Neural cell (in vitro differentiated cells): ENCODE measurements at regions not wholly inside any gene's neighbourhood (a gene's known extent, or its start where the extent isn't known, plus 50 kb on each side); places are given as distances from the start of the nearest gene placed in this dataset.

Source experiments
- H2AFZ ChIP-seq: fragments of 200-600, 300-800 bp; sonication (generic), shearing (Covaris generic); 2 replicates; pipeline ENCODE4 v1.6.0; 2014; ENCODE audit warnings: low read depth, mild to moderate bottlenecking, antibody characterized with exemption, low read length, moderate library complexity
- H3F3A ChIP-seq: fragments of 200-600 bp; shearing (Covaris generic); 2 replicates; pipeline ENCODE4 v1.6.1; 2016; ENCODE audit warnings: mild to moderate bottlenecking, moderate library complexity, mixed read lengths, antibody characterized with exemption, low read length; ENCODE audit not compliant: insufficient read depth, poor library complexity, severe bottlenecking
- H3K27ac ChIP-seq: fragments of 200-600, 300-800 bp; sonication (generic), shearing (Covaris generic); 2 replicates; pipeline ENCODE4 v1.5.1; 2014; ENCODE audit warnings: mild to moderate bottlenecking, low read length, moderate library complexity
- H3K27me3 ChIP-seq: fragments of 300-800, 200-600 bp; sonication (generic), shearing (Covaris generic); 2 replicates; pipeline ENCODE4 v1.6.0; 2014; ENCODE audit warnings: mild to moderate bottlenecking, low read depth, low read length, moderate library complexity; ENCODE audit not compliant: insufficient read depth
- H3K36me3 ChIP-seq: fragments of 300-800, 200-600 bp; sonication (generic), shearing (Covaris generic); 2 replicates; pipeline ENCODE4 v1.5.1; 2014; ENCODE audit warnings: mild to moderate bottlenecking, antibody characterized with exemption, low read length, moderate library complexity; ENCODE audit not compliant: insufficient read depth
- H3K4me2 ChIP-seq: fragments of 300-800, 200-600 bp; sonication (generic), shearing (Covaris generic); 2 replicates; pipeline ENCODE4 v1.6.0; 2014; ENCODE audit warnings: mild to moderate bottlenecking, low read length
- H3K4me3 ChIP-seq: fragments of 300-800, 200-600 bp; sonication (generic), shearing (Covaris generic); 2 replicates; pipeline ENCODE4 v1.5.1; 2014; ENCODE audit warnings: mild to moderate bottlenecking, low read length, moderate library complexity
- H3K79me2 ChIP-seq: fragments of 200-600 bp; shearing (Covaris generic); replicated peaks from 2 replicates; pipeline ENCODE4 v1.6.0; 2014; ENCODE audit warnings: mild to moderate bottlenecking, low read length, moderate library complexity; ENCODE audit not compliant: insufficient read depth
- H3K9ac ChIP-seq: fragments of 300-800, 200-600 bp; sonication (generic), shearing (Covaris generic); 2 replicates; pipeline ENCODE4 v1.6.1; 2016; ENCODE audit warnings: mild to moderate bottlenecking, low read length, mixed read lengths
- H3K9me2 ChIP-seq: fragments of 200-600 bp; shearing (Covaris generic); 2 replicates; pipeline ENCODE4 v1.6.1; 2016; ENCODE audit warnings: mild to moderate bottlenecking, low read length, mixed read lengths; ENCODE audit not compliant: insufficient read depth
- H3K9me3 ChIP-seq: fragments of 200-600, 300-800 bp; sonication (generic), shearing (Covaris generic); 2 replicates; pipeline ENCODE4 v1.6.1; 2016; ENCODE audit warnings: mild to moderate bottlenecking, mixed run types, low read length, moderate library complexity, mixed read lengths
- H4K20me1 ChIP-seq: fragments of 200-600 bp; shearing (Covaris generic); 2 replicates; pipeline ENCODE4 v1.6.1; 2016; ENCODE audit warnings: mild to moderate bottlenecking, mixed run types; ENCODE audit not compliant: insufficient read depth
- CTCF ChIP-seq: fragments of 450-650 bp; IDR thresholded peaks from 2 replicates; pipeline ENCODE4 v1.5.1; 2014; ENCODE audit warnings: antibody characterized with exemption, mild to moderate bottlenecking, moderate library complexity; ENCODE audit not compliant: poor library complexity, severe bottlenecking
- EP300 ChIP-seq: fragments of 450-650 bp; conservative IDR thresholded peaks from 2 replicates; pipeline ENCODE4 v1.6.1; 2014; ENCODE audit warnings: antibody characterized with exemption, mild to moderate bottlenecking, moderate library complexity; ENCODE audit not compliant: poor library complexity, severe bottlenecking
- EZH2 ChIP-seq: fragments of 200-600, 300-800 bp; shearing (Covaris generic), sonication (generic); IDR thresholded peaks from 2 replicates; pipeline ENCODE4 v1.6.1; 2014; ENCODE audit warnings: antibody characterized with exemption, low read length, borderline replicate concordance, mild to moderate bottlenecking; ENCODE audit not compliant: insufficient read depth, poor library complexity, severe bottlenecking
- MXI1 ChIP-seq: fragments of 450-650 bp; conservative IDR thresholded peaks from 2 replicates; pipeline ENCODE4 v1.6.1; 2014; ENCODE audit warnings: antibody characterized with exemption, mild to moderate bottlenecking; ENCODE audit not compliant: poor library complexity, severe bottlenecking
- POLR2AphosphoS5 ChIP-seq: IDR thresholded peaks from 2 replicates; pipeline ENCODE4 v1.6.1; 2012
- RAD21 ChIP-seq: fragments of 450-650 bp; conservative IDR thresholded peaks from 2 replicates; pipeline ENCODE4 v1.6.1; 2014; ENCODE audit warnings: antibody characterized with exemption, mild to moderate bottlenecking, moderate library complexity
- REST ChIP-seq: IDR thresholded peaks from 2 replicates; pipeline ENCODE4 v1.6.1; 2012; ENCODE audit warnings: borderline replicate concordance
- SMC3 ChIP-seq: fragments of 450-650 bp; conservative IDR thresholded peaks from 2 replicates; pipeline ENCODE4 v1.6.1; 2014; ENCODE audit warnings: antibody characterized with exemption, mild to moderate bottlenecking, moderate library complexity; ENCODE audit not compliant: poor library complexity
- TAF1 ChIP-seq: IDR thresholded peaks from 2 replicates; pipeline ENCODE4 v1.6.1; 2012; ENCODE audit warnings: low read depth

GRCh38 chr10:2963889-2964631 lies 103.3 kb upstream of the PFKP start:
- Histone ChIP-seq H3K9ac (no peak overlapping the region), H3F3A (no peaks in the 10 kb centered on the region), H3K9me2 (no peaks in the 10 kb centered on the region), H3K27me3 (no peaks in the 10 kb centered on the region), H4K20me1 (no peaks in the 10 kb centered on the region), H3K4me2 (no peak overlapping the region), H3K27ac (no peak overlapping the region), H3K9me3 (no peaks in the 10 kb centered on the region), H3K4me3 (no peak overlapping the region), H3K79me2 (no peaks in the 10 kb centered on the region), H2AFZ (no peak overlapping the region), H3K36me3 (no peaks in the 10 kb centered on the region)
- TF ChIP-seq SMC3 (no peak), CTCF (no peak), MXI1 (no peak), EP300 (no peak), EZH2 (no peak), POLR2AphosphoS5 (no peak), TAF1 (no peak), RAD21 (no peak), REST (no peak)

GRCh38 chr10:2962194-2962593 lies 105.2 kb upstream of the PFKP start:
- Histone ChIP-seq H3K9me2 (no peaks in the 10 kb centered on the region), H3K9me3 (no peaks in the 10 kb centered on the region), H2AFZ (no peak overlapping the region), H3K4me2 (no peak overlapping the region), H3K27ac (no peak overlapping the region), H3K9ac (no peak overlapping the region), H3K4me3 (no peak overlapping the region), H4K20me1 (no peaks in the 10 kb centered on the region), H3K79me2 (no peaks in the 10 kb centered on the region), H3F3A (no peaks in the 10 kb centered on the region), H3K27me3 (no peaks in the 10 kb centered on the region), H3K36me3 (no peaks in the 10 kb centered on the region)
- no peak for TF ChIP-seq MXI1
- no peak for TF ChIP-seq RAD21
- TF ChIP-seq REST, result no peak
- TF ChIP-seq TAF1, result no peak
- TF ChIP-seq CTCF, result no peak
- no peak for TF ChIP-seq EP300
- TF ChIP-seq SMC3, result no peak
- no peak for TF ChIP-seq POLR2AphosphoS5
- TF ChIP-seq EZH2, result no peak
